ENCODE measurements at regions not wholly inside any gene's neighbourhood (a gene's known extent, or its start where the extent isn't known, plus 50 kb on each side); places are given as distances from the start of the nearest gene placed in this dataset.

- ChIA-PET SMC1A (ENCODE audit: uncharacterized antibody, unreplicated experiment) (interaction anchor here (0.6 to 3.4 kb wide), 8 partner anchors 7 to 1100 kb away, joined by 3 to 12 read pairs (median 4); no protein-coding TSS in a partner anchor), RAD21 (ENCODE audit: unreplicated experiment) (interaction anchor here (0.7 to 0.8 kb wide), 2 partner anchors 15 to 44 kb away, joined by 3 read pairs; no protein-coding TSS in a partner anchor), CTCF (interaction anchor here (0.6 to 1.9 kb wide), 4 partner anchors 8 to 246 kb away, joined by 3 to 6 read pairs (median 4); no protein-coding TSS in a partner anchor), POLR2A (interaction anchor here (0.7 kb wide), 4 partner anchors 11 to 799 kb away, joined by 3 to 6 read pairs (median 4); no protein-coding TSS in a partner anchor)
- Histone ChIP-seq H2AFZ (ENCODE audit: control insufficient read depth, low read depth, low read length) (no peak overlapping the region), H3K27me3 (replicated peaks in 1 of 2; ENCODE audit: control insufficient read depth in 2 of 2, insufficient read depth in 2 of 2, low read length in 1 of 2) (no peaks in the 10 kb centered on the region), H3K27ac (ENCODE audit: control insufficient read depth, insufficient read depth) (no peak overlapping the region), H3K4me3 (no peak overlapping the region), H3K79me2 (ENCODE audit: control insufficient read depth, insufficient read depth, low read length) (no peaks in the 10 kb centered on the region), H3K9me3 (replicated peaks; ENCODE audit: control insufficient read depth, insufficient read depth, low read length) (peaks cover 11% of the 10 kb centered on the region), H3K4me1 (ENCODE audit: control insufficient read depth, insufficient read depth, low read length) (no peaks in the 10 kb centered on the region), H3K36me3 (ENCODE audit: control insufficient read depth in 2 of 2, insufficient read depth in 2 of 2, low read length in 1 of 2) (no peaks in the 10 kb centered on the region), H3K4me2 (ENCODE audit: control insufficient read depth, insufficient read depth) (no peak overlapping the region), H4K20me1 (ENCODE audit: control insufficient read depth, insufficient read depth) (no peaks in the 10 kb centered on the region), H3K9ac (ENCODE audit: control insufficient read depth, insufficient read depth, low read length) (no peak overlapping the region)
- DNase-seq (ENCODE audit: low read depth, low spot score) (no peak), ATAC-seq (no peak), FAIRE-seq (no peak)
- in situ Hi-C loops (cut with MboI) = no loop called here
- WGBS (ENCODE audit: insufficient coverage, insufficient replicate concordance, low lambda C conversion rate, missing lambda C conversion rate) = 75% methylated on average over 2 of the region's 2 CpGs
- no TSS peak for BruUV-seq (replicated peaks)
- intact Hi-C loops (cut with micrococcal nuclease; ENCODE audit: unreplicated experiment) = loop anchor here (10.0 kb wide), 1 partner anchor 196 kb away; the partner anchor contains the start of gene RIPOR2
- no peak for TF ChIP-seq IRF4 (IDR thresholded peaks at IDR 0.05; ENCODE audit: low read depth, low read length)
- TF ChIP-seq ZSCAN29 (IDR thresholded peaks at IDR 0.05) = no peak
- TF ChIP-seq YBX1 (IDR thresholded peaks at IDR 0.05) = no peak
- TF ChIP-seq MTA2 (IDR thresholded peaks at IDR 0.05; ENCODE audit: low read depth) = no peak
- TF ChIP-seq PAX8 (IDR thresholded peaks at IDR 0.05) = no peak
- no peak for TF ChIP-seq STAT3 (IDR thresholded peaks at IDR 0.05; ENCODE audit: low read depth, low read length)
- TF ChIP-seq TAF1 (IDR thresholded peaks at IDR 0.05; ENCODE audit: borderline replicate concordance, low read depth, low read length) = no peak
- no peak for TF ChIP-seq WRNIP1 (IDR thresholded peaks at IDR 0.05; ENCODE audit: borderline replicate concordance, low read depth, low read length)
- TF ChIP-seq ATF7 (IDR thresholded peaks at IDR 0.05; ENCODE audit: low read depth) = no peak
- TF ChIP-seq HDAC2 (IDR thresholded peaks at IDR 0.05) = no peak
- TF ChIP-seq HDGF (IDR thresholded peaks at IDR 0.05) = no peak
- TF ChIP-seq SUPT20H (IDR thresholded peaks at IDR 0.05; ENCODE audit: borderline replicate concordance, control insufficient read depth, low read depth, low read length) = no peak
- no peak for TF ChIP-seq SREBF2 (IDR thresholded peaks at IDR 0.05; ENCODE audit: low read length)
These were observed 148.7 kb upstream of the CARMIL1 start for GRCh38 chr6:25130518-25130917.

All from GM12878 (cell line).